Hepatocyte (in vitro differentiated cells): ENCODE measurements at regions not wholly inside any gene's neighbourhood (a gene's known extent, or its start where the extent isn't known, plus 50 kb on each side); places are given as distances from the start of the nearest gene placed in this dataset.

ENCODE experiments used
- EZH2 ChIP-seq: fragments of 200-600 bp; sonication (generic); IDR thresholded peaks from 2 replicates; pipeline ENCODE4 v1.6.1; 2016; ENCODE audit warnings: antibody characterized with exemption, mild to moderate bottlenecking, borderline replicate concordance
- EZH2phosphoT487 ChIP-seq: fragments of 200-600 bp; sonication (generic); IDR thresholded peaks from one replicate; pipeline ENCODE4 v1.6.1; 2018; ENCODE audit warnings: antibody characterized with exemption, mild to moderate bottlenecking, low read depth, moderate library complexity; ENCODE audit not compliant: unreplicated experiment, severe bottlenecking
- TF ChIP-seq, protein P1 (sequence below): fragments of 200-600 bp; sonication (generic); IDR thresholded peaks from 2 replicates; pipeline ENCODE4 v1.5.1; 2016; ENCODE audit warnings: antibody characterized with exemption, mild to moderate bottlenecking; ENCODE audit not compliant: poor library complexity

DNA sequence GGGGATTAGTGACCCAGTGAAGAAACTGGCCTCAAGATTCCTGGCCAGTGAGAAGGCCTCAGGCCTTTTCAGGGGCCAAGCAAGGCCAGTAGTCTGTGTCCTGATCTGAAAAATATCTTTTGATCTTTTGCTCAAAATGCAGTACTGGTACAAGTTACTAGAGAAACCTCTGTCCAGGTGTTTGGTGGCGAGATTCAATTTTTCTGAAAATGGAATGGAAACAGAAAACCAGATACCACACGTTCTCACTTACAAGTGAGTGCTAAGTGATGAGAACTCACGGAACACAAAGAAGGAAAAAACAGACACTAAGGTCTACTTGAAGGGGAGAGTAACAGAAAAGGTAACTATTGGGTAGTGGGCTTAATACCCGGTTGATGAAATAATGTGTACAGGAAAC lies 463.4 kb downstream of the ZIC1 start:
- TF ChIP-seq EZH2 = no peak
- TF ChIP-seq, protein P1, sequence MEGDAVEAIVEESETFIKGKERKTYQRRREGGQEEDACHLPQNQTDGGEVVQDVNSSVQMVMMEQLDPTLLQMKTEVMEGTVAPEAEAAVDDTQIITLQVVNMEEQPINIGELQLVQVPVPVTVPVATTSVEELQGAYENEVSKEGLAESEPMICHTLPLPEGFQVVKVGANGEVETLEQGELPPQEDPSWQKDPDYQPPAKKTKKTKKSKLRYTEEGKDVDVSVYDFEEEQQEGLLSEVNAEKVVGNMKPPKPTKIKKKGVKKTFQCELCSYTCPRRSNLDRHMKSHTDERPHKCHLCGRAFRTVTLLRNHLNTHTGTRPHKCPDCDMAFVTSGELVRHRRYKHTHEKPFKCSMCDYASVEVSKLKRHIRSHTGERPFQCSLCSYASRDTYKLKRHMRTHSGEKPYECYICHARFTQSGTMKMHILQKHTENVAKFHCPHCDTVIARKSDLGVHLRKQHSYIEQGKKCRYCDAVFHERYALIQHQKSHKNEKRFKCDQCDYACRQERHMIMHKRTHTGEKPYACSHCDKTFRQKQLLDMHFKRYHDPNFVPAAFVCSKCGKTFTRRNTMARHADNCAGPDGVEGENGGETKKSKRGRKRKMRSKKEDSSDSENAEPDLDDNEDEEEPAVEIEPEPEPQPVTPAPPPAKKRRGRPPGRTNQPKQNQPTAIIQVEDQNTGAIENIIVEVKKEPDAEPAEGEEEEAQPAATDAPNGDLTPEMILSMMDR = no peak
- no peak for TF ChIP-seq EZH2phosphoT487
